Brain microvascular endothelial cell (primary cell): ENCODE measurements at regions not wholly inside any gene's neighbourhood (a gene's known extent, or its start where the extent isn't known, plus 50 kb on each side); places are given as distances from the start of the nearest gene placed in this dataset.
"Not testable (repeated sequence)": the region's sequence is repeated elsewhere in the genome, so short reads cannot be mapped to it uniquely, and the experiment has no call there.

Experiments
- DNase-seq: peaks from one replicate; pipeline ENCODE4 v3.0.0-alpha.2; 2020
- H3K27ac ChIP-seq: fragments of 250-450 bp; sonication (Bioruptor Pico); 2 replicates; pipeline ENCODE4 v1.5.1; 2020; ENCODE audit warnings: mild to moderate bottlenecking, moderate library complexity
- H3K27me3 ChIP-seq: fragments of 250-450 bp; sonication (Bioruptor Pico); replicated peaks from 2 replicates; pipeline ENCODE4 v1.5.1; 2020; ENCODE audit warnings: mild to moderate bottlenecking
- H3K36me3 ChIP-seq: fragments of 250-450 bp; sonication (Bioruptor Pico); replicated peaks from 2 replicates; pipeline ENCODE4 v1.5.1; 2020; ENCODE audit warnings: mild to moderate bottlenecking
- H3K4me3 ChIP-seq: 2 replicates; pipeline ENCODE4 v1.5.1; 2011; ENCODE audit warnings: low read depth, mild to moderate bottlenecking, control low read depth, low read length, moderate library complexity
- in situ Hi-C: cut with HindIII; loops from 2 replicates; pipeline ENCODE4 v1.10.0; 2017; ENCODE audit warnings: low sequenced_read_pairs, low pct_ligation_motif_present
- TF ChIP-seq, protein P1 (sequence below): IDR thresholded peaks from 2 replicates; pipeline ENCODE4 v1.5.1; 2011; ENCODE audit warnings: low read depth, mild to moderate bottlenecking, moderate library complexity, low read length, control low read depth, inconsistent platforms; ENCODE audit errors: missing control alignments

DNA sequence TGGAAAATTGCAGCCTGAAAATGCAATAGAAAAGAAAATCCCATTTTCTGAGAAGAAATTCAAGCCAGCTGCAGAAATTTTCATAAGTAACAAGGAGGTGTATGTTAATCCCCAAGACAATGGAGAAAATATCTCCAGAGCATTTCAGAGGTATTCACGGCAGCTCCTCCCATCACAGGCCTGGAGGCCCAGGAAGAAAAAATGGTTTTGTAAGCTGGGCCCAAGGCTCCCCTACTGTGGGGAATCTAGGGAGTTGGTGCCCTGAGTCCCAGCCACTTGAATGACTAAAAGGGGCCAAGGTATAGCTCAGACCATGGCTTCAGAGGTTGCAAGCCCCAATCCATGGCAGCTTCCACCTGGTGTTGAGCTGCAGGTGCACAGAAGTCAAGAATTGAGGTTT, 93.3 kb upstream of the ZNF267 start:
- in situ Hi-C loops = no loop called here
- Histone ChIP-seq H3K27ac (no peak overlapping the region), H3K36me3 (no peaks in the 10 kb centered on the region), H3K4me3 (no peak overlapping the region), H3K27me3 (no peaks in the 10 kb centered on the region)
- TF ChIP-seq, protein P1, sequence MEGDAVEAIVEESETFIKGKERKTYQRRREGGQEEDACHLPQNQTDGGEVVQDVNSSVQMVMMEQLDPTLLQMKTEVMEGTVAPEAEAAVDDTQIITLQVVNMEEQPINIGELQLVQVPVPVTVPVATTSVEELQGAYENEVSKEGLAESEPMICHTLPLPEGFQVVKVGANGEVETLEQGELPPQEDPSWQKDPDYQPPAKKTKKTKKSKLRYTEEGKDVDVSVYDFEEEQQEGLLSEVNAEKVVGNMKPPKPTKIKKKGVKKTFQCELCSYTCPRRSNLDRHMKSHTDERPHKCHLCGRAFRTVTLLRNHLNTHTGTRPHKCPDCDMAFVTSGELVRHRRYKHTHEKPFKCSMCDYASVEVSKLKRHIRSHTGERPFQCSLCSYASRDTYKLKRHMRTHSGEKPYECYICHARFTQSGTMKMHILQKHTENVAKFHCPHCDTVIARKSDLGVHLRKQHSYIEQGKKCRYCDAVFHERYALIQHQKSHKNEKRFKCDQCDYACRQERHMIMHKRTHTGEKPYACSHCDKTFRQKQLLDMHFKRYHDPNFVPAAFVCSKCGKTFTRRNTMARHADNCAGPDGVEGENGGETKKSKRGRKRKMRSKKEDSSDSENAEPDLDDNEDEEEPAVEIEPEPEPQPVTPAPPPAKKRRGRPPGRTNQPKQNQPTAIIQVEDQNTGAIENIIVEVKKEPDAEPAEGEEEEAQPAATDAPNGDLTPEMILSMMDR = no peak
- DNase-seq = no peak

DNA sequence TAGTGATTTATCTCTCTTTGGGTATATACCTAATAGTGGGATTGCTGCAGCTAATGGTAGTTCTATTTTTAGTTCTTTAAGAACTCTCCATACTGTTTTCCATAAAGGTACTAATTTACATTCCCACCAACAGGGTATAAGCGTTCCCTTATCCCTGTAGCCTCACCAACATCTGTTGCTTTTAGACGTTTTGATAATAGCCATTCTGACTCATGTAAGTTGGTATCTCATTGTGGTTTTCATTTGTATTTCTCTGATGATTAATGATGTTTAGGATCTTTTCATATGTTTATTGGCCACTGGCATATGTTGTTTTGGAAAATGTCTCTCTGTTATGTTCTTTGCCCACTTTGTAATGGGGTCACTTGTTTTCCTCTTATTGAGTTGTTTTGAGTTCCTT, 88.5 kb upstream of the ZNF267 start:
- DNase-seq = no peak
- in situ Hi-C loops = no loop called here
- Histone ChIP-seq H3K27ac (no peak overlapping the region), H3K4me3 (no peak overlapping the region), H3K36me3 (no peaks in the 10 kb centered on the region), H3K27me3 (no peaks in the 10 kb centered on the region)
- TF ChIP-seq, protein P1 = no peak

DNA sequence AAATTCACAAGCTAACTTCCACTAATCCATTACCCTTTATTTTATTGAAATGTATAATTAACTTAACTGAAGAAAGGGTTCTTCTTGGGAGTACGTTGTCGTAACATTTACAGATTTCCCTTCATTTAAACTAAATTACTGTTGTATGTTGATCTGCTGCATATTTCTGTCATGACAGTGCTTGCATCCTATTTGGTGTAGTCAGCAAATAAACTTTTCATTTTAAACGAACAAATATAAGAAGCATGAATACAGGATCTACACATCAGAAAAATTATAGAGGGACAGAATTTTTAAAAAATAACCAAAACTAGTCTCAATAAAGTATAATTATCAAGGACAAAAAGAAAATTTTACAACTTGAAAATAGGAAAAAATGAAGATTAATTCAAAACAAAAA, 66.5 kb upstream of the ZNF267 start:
- H3K36me3 ChIP-seq = no peaks in the 10 kb centered on the region
- H3K27ac ChIP-seq = no peak overlapping the region
- no peak for DNase-seq
- H3K4me3 ChIP-seq = no peak overlapping the region
- TF ChIP-seq, protein P1 = no peak
- H3K27me3 ChIP-seq = no peaks in the 10 kb centered on the region
- in situ Hi-C loops = no loop called here

DNA sequence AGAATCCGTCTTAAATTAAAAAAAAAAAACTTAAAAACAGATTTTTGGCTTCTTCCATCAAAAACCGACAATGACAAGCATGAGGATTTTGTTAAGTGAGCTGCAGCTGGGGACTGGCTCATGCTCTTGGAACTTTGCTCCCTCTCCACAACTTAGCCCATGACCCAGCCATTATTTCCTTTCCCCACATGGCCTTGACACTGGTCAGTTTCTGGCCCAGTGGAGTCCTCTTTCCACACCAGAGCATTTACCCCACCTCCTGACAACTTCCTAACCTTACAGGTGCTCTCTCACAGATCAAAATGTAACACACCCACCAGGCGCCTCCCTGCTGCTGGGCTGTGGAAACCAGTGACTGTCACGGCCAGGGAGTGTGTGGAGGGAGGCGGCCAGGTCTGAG, 62.7 kb upstream of the ZNF267 start:
- in situ Hi-C loops = no loop called here
- Histone ChIP-seq H3K27me3 (no peaks in the 10 kb centered on the region), H3K4me3 (no peak overlapping the region), H3K36me3 (no peaks in the 10 kb centered on the region), H3K27ac (no peak overlapping the region)
- TF ChIP-seq, protein P1 = no peak
- no peak for DNase-seq

DNA sequence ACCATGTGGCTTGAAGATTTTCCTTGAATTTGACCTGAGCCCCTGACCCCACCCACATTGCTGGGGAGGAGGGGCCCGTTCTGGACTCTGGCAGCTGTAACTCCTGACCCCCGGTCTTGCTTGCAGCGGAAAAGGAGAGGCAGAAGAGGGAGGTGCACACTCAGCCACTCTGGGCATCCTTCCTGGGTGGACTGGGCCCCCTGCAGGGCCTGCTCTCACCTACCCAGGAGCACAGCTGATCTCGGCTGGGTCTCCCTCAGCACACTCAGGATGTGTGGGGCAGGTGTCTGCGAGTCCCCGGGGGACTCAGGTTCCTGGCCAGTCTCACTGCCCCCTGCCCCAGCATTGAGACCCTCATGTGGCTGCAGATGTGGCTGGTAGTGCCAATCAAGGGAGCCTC, 57.5 kb upstream of the ZNF267 start:
- H3K27me3 ChIP-seq, H3K36me3 ChIP-seq, DNase-seq, in situ Hi-C loops, H3K27ac ChIP-seq, H3K4me3 ChIP-seq: not testable (repeated sequence)

DNA sequence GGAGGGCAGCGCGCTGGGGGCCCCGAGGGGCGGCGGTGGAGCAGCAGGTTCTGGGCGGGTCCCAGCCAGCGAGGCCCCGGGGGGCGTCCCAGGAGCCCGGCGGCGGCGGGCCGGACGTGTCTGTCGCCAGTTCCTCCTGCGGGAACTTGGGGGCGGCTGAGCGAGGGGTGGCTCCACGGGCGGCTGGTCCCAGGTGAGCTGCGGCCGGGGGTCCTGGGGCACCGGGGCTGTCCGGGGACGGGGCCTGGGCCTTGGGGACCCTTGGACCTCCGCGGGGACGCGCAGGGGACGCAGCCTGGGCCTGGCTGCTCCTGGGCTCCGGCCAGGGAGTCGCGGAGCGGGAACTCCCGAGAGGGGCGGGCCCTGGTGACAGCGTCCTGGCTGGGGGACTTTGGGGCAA, 54.2 kb upstream of the ZNF267 start:
- Histone ChIP-seq H3K36me3 (no peaks in the 10 kb centered on the region), H3K27me3 (no peaks in the 10 kb centered on the region), H3K27ac (no peak overlapping the region), H3K4me3 (no peak overlapping the region)
- in situ Hi-C loops = no loop called here
- DNase-seq = no peak
- TF ChIP-seq, protein P1 = no peak

DNA sequence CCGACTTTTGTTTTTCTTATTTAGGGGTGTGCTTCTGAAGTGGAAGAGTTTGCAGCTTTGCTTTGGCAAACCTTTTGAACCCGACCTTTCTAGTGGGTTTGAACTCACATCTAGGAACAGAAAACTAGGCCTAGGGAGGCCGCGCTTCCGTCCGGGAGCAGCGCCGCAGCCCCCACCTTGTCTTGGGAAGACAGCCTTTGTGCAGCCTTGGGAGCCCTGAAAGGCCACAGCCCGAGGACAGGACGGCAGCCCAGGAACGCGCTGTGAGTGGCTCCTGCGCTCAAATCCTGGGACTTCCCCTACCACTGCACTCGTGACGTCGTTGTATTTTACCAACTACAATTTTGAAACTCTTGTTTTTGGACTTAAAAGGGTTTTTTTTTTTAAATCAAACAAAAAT, 53.7 kb upstream of the ZNF267 start:
- in situ Hi-C loops = no loop called here
- TF ChIP-seq, protein P1 = no peak
- Histone ChIP-seq H3K36me3 (no peaks in the 10 kb centered on the region), H3K27me3 (no peaks in the 10 kb centered on the region), H3K27ac (no peak overlapping the region), H3K4me3 (no peak overlapping the region)
- no peak for DNase-seq
